Activated naive CD4-positive, alpha-beta T cell treated with anti-CD3 and anti-CD28 coated beads, Interleukin-2, amount 10 ng/mL, durations not matched to agents 7 days and 5 days (primary cell): ENCODE measurements at regions not wholly inside any gene's neighbourhood (a gene's known extent, or its start where the extent isn't known, plus 50 kb on each side); places are given as distances from the start of the nearest gene placed in this dataset.
A peak's percentile ranks its signal among the peaks of the same experiment; 100 is the strongest.
"Not testable (repeated sequence)": the region's sequence is repeated elsewhere in the genome, so short reads cannot be mapped to it uniquely, and the experiment has no call there.

Experiments used
- CTCF ChIA-PET: fragments of 350-600 bp; sonication (Branson Sonifier 250); formaldehyde crosslinking; loops from one replicate; lab custom pipeline; 2021; ENCODE audit warnings: antibody characterized with exemption; lab: Charles Lee
- DNase-seq: peaks from one replicate; pipeline ENCODE4 v3.0.0-alpha.2; 2020
- H3K27ac Mint-ChIP-seq: one replicate; pipeline ENCODE4 v1.8.0; 2021; ENCODE audit warnings: mild to moderate bottlenecking, moderate library complexity, mixed read lengths
- H3K27me3 Mint-ChIP-seq: one replicate; pipeline ENCODE4 v1.8.0; 2021; ENCODE audit warnings: mild to moderate bottlenecking, mixed read lengths
- H3K36me3 Mint-ChIP-seq: one replicate; pipeline ENCODE4 v1.8.0; 2021; ENCODE audit warnings: mixed read lengths
- H3K4me1 Mint-ChIP-seq: one replicate; pipeline ENCODE4 v1.8.0; 2021; ENCODE audit warnings: mixed read lengths
- H3K4me3 Mint-ChIP-seq: one replicate; pipeline ENCODE4 v1.8.0; 2021; ENCODE audit warnings: mild to moderate bottlenecking, moderate library complexity, mixed read lengths
- H3K9me3 Mint-ChIP-seq: one replicate; pipeline ENCODE4 v1.8.0; 2021; ENCODE audit warnings: mixed read lengths

DNA sequence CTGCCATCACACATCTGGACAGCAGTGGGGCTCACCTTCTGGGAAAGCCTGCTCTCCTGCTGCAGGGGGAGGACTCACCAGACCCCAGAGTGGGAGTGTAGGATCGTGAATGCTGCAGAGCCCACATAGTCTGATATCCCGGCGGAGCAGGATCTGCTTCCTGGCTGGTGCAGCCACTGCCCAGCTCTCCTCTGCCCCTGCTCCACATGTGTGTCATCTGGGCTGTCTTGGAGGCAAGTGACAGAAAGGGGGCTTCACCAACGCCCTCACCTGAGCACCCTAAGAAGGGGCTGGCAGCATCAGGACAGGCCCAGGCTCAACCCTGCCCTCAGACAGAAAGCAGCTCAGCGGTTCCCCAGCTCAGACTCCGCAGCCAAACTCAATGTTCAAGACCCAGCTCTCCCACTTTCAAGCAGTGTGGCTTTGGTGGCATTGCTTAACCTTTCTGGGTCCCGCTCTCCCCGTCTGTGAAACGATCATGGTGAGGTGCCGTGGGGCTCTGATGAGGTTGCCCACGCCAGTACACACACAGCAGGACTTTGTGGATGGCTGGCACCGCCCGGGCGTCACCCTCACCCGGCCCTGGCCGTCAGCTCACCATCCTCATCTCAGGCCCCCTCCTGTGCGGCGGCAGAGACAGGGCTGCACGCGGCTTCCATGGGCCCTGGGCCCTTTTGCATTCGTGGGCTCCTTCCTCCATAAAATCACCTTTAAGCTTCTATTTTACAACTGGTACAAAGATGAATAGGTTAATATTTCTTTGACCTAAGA is 91.0 kb upstream of the SFSWAP start:
- Mint-ChIP-seq H3K36me3 (no peaks in the 10 kb centered on the region), H3K27ac (no peak overlapping the region), H3K4me3 (no peak overlapping the region), H3K27me3 (peaks cover 28% of the 10 kb centered on the region), H3K9me3 (no peaks in the 10 kb centered on the region), H3K4me1 (no peaks in the 10 kb centered on the region)
- CTCF ChIA-PET = interaction anchor here (0.7 kb wide), 1 partner anchor 30 kb away, joined by 3 read pairs; no protein-coding TSS in a partner anchor
- DNase-seq = no peak

DNA sequence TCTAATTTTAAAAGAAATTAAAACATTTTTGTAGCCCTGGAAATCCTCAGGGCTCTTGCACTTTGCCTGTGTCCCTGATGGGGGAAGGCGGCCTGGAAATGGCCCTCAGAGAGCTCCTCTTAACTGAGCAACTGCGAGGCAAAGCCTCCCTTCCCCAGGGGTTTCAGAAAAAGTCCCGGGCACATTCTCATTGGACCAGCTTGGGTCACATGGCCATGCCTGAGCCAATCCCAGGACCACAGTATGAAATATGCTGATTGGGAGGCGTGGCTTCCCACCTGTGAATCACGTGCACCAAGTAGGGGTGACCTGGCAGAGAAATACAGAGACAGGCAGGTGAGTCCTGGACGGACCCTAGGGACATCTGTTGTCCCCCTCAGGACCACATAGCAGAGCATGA is 90.4 kb upstream of the SFSWAP start:
- CTCF ChIA-PET = interaction anchor here (0.7 kb wide), 1 partner anchor 30 kb away, joined by 3 read pairs; no protein-coding TSS in a partner anchor
- peaks cover 3% of the 10 kb centered on the region for H3K9me3 Mint-ChIP-seq
- no peak for DNase-seq

DNA sequence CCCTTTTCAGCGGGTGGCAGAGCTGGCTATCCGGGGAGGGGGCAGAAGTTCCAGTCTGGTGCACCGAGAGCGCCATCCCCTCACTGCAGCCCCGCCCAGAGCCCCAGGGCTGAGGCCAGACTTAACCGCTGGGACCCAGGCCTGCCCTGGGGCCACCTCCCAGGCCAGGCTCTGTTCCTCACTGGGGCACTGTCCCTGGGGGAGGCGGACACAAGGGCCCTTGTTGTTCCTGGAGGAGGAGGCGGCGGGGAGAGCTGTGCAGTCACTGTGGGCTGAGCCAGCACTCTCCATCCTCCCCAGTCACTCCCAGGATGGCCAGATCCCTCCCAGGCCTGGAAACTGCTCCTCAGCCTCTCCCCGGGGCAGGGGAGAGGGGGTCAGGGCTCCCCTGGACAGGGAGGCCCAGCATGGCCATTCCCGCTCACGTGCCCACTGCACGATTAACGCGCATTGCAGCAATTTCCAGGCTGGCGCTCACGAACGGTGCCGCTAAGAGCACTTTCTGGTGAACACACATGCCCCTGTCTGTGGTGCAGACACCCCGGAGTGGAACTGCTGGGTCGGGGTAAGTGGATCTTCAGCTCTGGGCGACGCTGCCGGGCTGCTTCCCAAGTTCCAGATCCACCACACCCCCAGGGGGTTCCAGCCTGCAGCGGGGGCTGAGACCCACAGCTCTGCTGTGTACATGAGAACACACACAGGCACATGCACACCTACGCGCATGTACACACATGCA is 89.8 kb upstream of the SFSWAP start:
- Mint-ChIP-seq H3K4me3 (no peak overlapping the region), H3K9me3 (peaks cover 5% of the 10 kb centered on the region), H3K27me3 (peaks cover 28% of the 10 kb centered on the region), H3K36me3 (peaks cover 3% of the 10 kb centered on the region), H3K4me1 (no peaks in the 10 kb centered on the region), H3K27ac (no peak overlapping the region)
- DNase-seq = no peak
- CTCF ChIA-PET = no interaction called here

More for the DNA sequence above, 90.4 kb upstream of the SFSWAP start:
- peaks cover 28% of the 10 kb centered on the region for H3K27me3 Mint-ChIP-seq
- peaks cover 3% of the 10 kb centered on the region for H3K36me3 Mint-ChIP-seq
- H3K4me1 Mint-ChIP-seq = no peaks in the 10 kb centered on the region
- H3K4me3 Mint-ChIP-seq = no peak overlapping the region
- no peak overlapping the region for H3K27ac Mint-ChIP-seq

DNA sequence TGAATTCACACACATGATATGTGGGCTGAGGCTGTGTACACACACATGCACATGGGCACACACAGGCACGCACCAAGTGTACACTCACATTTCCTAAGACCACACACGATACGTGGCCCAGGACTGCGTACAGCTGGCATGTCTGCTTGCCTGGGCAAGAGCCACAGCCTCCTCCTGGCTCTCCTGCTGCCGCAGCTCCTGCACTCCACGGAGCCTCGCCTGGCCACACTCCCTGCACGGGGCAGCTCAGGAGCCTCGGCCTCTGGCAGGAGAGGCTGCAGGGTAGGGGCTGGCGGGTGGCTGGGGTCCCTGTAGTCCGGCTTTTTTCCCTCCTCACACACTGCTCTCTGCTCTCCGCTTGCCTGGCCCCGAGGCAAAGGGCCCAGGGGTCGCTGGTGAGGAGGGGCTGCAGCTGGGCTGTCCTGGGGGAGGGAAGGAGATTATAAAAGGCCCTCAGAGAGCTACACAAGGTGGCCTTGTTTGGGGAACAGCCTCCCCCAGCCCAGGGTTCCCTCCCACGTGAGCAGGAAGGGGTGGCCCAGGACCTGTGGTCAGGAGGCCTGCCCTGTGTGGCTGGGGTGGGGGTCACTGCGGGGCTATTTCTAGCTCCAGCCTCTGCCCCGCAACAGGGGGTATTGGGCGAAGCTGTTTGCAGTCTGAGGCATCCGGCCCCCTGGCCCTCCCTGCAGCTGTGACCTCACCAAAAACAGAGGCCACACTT is 89.0 kb upstream of the SFSWAP start:
- no peak for DNase-seq
- Mint-ChIP-seq H3K4me1 (no peaks in the 10 kb centered on the region), H3K27ac (no peak overlapping the region), H3K4me3 (no peak overlapping the region), H3K9me3 (peaks cover 7% of the 10 kb centered on the region), H3K27me3 (peaks cover 24% of the 10 kb centered on the region), H3K36me3 (peaks cover 3% of the 10 kb centered on the region)
- CTCF ChIA-PET = no interaction called here

DNA sequence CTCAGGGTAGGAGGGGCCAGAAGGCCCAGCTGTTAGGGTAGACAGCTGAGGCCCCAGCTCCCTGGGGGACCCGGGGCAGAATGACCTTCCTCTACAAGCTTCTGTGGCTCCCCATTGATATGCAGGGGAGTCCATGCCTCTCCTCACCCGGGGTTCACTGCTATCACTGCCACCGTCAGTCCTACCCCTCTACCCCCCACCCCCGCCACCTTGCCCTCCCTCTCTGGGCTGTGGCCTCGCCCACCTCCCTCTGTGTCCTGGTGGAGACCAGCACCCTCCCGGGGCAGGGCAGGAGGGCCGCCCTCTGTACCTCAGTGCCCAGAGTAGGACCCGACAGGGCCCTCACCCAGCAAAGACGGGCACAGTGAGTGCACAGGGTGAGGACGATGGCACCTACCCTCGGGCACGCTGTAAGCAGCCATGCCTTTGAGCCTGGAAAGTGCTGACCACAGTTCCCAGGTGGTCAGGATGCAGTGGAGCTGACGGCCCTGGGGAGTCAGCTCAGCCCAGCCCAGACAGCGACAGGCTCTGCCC is 88.4 kb upstream of the SFSWAP start:
- CTCF ChIA-PET = no interaction called here
- Mint-ChIP-seq H3K27ac (no peak overlapping the region), H3K27me3 (peaks cover 19% of the 10 kb centered on the region), H3K36me3 (peaks cover 3% of the 10 kb centered on the region), H3K9me3 (peaks cover 7% of the 10 kb centered on the region), H3K4me1 (no peaks in the 10 kb centered on the region), H3K4me3 (no peak overlapping the region)
- no peak for DNase-seq

GRCh38 chr12:131623404-131624368 is 87.2 kb upstream of the SFSWAP start:
- H3K27ac Mint-ChIP-seq, H3K4me3 Mint-ChIP-seq, H3K36me3 Mint-ChIP-seq, H3K4me1 Mint-ChIP-seq, DNase-seq, H3K9me3 Mint-ChIP-seq, CTCF ChIA-PET: not testable (repeated sequence)
- peaks cover 12% of the 10 kb centered on the region for H3K27me3 Mint-ChIP-seq

- peak overlapping the region; percentile 75 for H3K27ac Mint-ChIP-seq
- H3K9me3 Mint-ChIP-seq = peaks cover 12% of the 10 kb centered on the region
- H3K4me3 Mint-ChIP-seq, DNase-seq, CTCF ChIA-PET, H3K36me3 Mint-ChIP-seq, H3K4me1 Mint-ChIP-seq: not testable (repeated sequence)
- H3K27me3 Mint-ChIP-seq = peaks cover 12% of the 10 kb centered on the region
Measured at GRCh38 chr12:131624369-131624739, 86.5 kb upstream of the SFSWAP start.

GRCh38 chr12:131624756-131625501 is 86.0 kb upstream of the SFSWAP start:
- H3K4me3 Mint-ChIP-seq, CTCF ChIA-PET, H3K36me3 Mint-ChIP-seq, DNase-seq, H3K4me1 Mint-ChIP-seq: not testable (repeated sequence)
- H3K27ac Mint-ChIP-seq = peak overlapping the region; percentile 78
- H3K9me3 Mint-ChIP-seq = peaks cover 15% of the 10 kb centered on the region
- H3K27me3 Mint-ChIP-seq = peaks cover 11% of the 10 kb centered on the region

- Mint-ChIP-seq H3K9me3 (peaks cover 20% of the 10 kb centered on the region), H3K27ac (peak overlapping the region; percentile 78), H3K27me3 (peaks cover 12% of the 10 kb centered on the region)
- H3K36me3 Mint-ChIP-seq, H3K4me3 Mint-ChIP-seq, CTCF ChIA-PET, DNase-seq, H3K4me1 Mint-ChIP-seq: not testable (repeated sequence)
Measured at GRCh38 chr12:131625966-131626722, 84.7 kb upstream of the SFSWAP start.

GRCh38 chr12:131627151-131628022 is 83.5 kb upstream of the SFSWAP start:
- peak overlapping the region; percentile 86 for H3K27ac Mint-ChIP-seq
- H3K27me3 Mint-ChIP-seq, H3K36me3 Mint-ChIP-seq, H3K4me3 Mint-ChIP-seq, CTCF ChIA-PET, H3K4me1 Mint-ChIP-seq: not testable (repeated sequence)
- H3K9me3 Mint-ChIP-seq = peaks cover 20% of the 10 kb centered on the region
- DNase-seq = peak; percentile 41

DNA sequence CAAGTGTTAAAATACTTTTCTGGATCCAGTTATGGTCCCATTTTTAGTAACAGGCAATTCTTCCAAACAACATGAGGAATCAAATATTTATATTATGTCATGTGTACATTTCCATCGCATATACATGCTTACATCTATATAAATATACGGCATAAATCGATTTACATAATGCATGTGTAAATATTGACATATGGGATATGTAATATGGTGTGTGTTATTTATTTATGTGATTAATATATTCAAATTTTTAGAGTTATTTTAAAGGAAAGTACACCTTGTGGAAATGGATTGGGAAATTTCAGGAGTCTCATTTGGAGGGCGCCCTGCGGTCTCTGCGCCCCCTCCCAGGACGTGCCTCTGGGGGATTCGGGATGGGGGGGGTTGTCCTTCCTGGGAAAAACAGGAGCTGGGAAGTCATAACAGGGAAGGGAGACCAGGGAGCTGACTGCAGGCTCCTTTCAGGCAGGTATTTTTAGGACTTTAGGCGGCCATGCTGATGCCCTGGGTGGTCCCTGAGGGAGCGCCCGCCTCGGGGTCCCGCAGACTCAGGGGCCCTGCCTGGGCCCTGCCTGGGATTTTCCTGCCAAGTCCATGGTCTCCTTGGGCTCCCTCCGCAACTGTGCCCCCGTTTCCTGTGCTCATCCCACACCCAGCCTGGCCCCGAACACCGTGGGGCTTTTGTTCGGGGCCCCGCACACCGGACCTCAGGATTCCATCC is 82.7 kb upstream of the SFSWAP start:
- Mint-ChIP-seq H3K9me3 (peaks cover 20% of the 10 kb centered on the region), H3K27ac (peak overlapping the region; percentile 86), H3K4me3 (no peak overlapping the region), H3K36me3 (peaks cover 7% of the 10 kb centered on the region), H3K27me3 (peaks cover 9% of the 10 kb centered on the region), H3K4me1 (no peaks in the 10 kb centered on the region)
- CTCF ChIA-PET = no interaction called here
- DNase-seq = no peak
